ENCODE measurements at regions not wholly inside any gene's neighbourhood (a gene's known extent, or its start where the extent isn't known, plus 50 kb on each side); places are given as distances from the start of the nearest gene placed in this dataset.

GRCh38 chr4:115607311-115607710 lies 493.9 kb upstream of the NDST4 start:
- intact Hi-C loops (cut with DNase I; ENCODE audit: low total_unique reads) = no loop called here
- 55 to 64% methylated on average over 3 of the region's 3 CpGs for WGBS, 2 donors
- TF ChIP-seq CTCF (IDR thresholded peaks at IDR 0.05) (no peak), POLR2A (IDR thresholded peaks at IDR 0.05) (no peak)
- DNase-seq = no peak
- no peaks in the 10 kb centered on the region for H3K4me1 ChIP-seq
- no peaks in the 10 kb centered on the region for H3K27me3 ChIP-seq
- no peak overlapping the region for H3K27ac ChIP-seq
- no peak overlapping the region for H3K4me3 ChIP-seq
- no peaks in the 10 kb centered on the region for H3K9me3 ChIP-seq
- no peaks in the 10 kb centered on the region for H3K36me3 ChIP-seq (ENCODE audit: low read depth, missing control alignments)

DNA sequence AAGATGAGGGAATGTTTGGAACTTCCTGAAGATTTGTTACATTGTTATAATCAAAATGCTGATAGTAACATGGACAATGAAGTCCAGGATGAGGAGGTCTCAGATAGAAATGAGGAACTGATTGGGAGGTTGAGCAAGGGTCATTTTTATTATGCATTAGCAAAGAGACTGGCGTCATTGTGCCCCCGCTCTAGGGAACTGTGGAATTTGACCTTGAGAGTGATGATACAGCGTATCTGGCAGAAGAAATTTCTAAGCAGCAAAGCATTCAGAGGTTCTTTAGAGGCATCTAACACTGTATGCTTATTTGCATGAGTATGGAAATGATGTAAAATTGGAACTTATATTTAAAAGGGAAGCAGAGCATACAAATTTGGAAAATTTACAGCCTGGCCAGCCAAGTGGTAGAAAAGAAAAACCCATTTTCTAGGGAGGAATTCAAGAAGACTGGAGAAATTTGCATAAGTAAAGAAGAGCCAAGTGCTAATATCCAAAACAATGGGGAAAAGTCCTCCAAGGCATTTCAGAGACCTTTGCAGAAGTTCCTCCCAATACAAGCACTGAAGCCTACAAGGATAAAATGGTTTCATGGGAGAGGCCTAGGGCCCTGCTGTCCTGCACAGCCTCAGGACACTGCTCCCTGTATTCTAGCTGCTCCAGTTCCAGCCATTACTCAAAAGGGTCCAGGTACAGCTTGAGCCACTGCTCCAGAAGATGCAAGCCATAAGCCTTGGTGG lies 483.0 kb upstream of the NDST4 start:
- peak; percentile 30 for DNase-seq
- TF ChIP-seq POLR2A (IDR thresholded peaks at IDR 0.05) = no peak
- no peak for TF ChIP-seq CTCF (IDR thresholded peaks at IDR 0.05)
- Histone ChIP-seq H3K36me3 (ENCODE audit: low read depth, missing control alignments) (no peaks in the 10 kb centered on the region), H3K4me3 (no peak overlapping the region), H3K4me1 (no peaks in the 10 kb centered on the region), H3K9me3 (no peaks in the 10 kb centered on the region), H3K27me3 (no peaks in the 10 kb centered on the region), H3K27ac (no peak overlapping the region)
- intact Hi-C loops (cut with DNase I; ENCODE audit: low total_unique reads) = no loop called here
- 28 to 41% methylated on average over 3 of the region's 3 CpGs for WGBS, 2 donors

DNA sequence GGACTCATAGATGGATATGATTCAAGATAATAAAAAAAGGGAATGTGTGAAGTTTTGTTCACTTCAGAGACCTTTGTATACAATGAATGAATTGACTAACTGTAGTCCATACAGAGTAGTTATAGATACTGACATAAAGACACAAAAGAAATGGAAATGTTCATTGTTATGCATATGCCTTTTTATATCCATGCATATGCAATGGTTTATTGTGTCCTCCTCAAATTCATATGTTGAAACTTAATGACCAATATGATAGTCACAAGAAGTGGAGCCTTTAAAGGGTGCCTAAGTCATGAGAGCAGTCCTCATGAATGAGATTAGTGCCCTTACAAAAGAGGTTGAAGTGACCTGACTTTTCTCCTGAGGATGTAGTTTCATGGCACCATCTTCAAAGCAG lies 467.5 kb upstream of the NDST4 start:
- Histone ChIP-seq H3K4me1 (no peaks in the 10 kb centered on the region), H3K27ac (no peak overlapping the region), H3K27me3 (no peaks in the 10 kb centered on the region), H3K36me3 (ENCODE audit: low read depth, missing control alignments) (no peaks in the 10 kb centered on the region), H3K4me3 (no peak overlapping the region), H3K9me3 (no peaks in the 10 kb centered on the region)
- intact Hi-C loops (cut with DNase I; ENCODE audit: low total_unique reads) = no loop called here
- DNase-seq = no peak
- TF ChIP-seq POLR2A (IDR thresholded peaks at IDR 0.05) (no peak), CTCF (IDR thresholded peaks at IDR 0.05) (no peak)

DNA sequence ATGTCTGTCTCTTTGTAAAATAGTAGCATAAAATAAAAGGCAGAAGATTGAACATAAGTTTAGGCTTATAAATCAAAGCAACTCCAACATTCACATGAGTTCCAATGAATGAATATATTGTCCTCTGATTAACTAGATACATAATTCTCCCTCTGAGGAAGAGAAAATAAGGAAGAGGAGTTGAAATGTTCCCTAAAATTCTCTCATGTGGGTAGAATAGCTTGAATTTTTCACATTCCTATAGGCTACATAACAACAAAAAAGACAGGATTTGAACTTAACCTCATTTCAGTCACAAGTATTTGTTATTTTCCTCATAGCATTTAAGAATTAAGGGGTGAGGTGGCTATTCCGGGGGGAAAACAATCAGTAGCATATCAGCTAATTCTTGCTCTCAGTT lies 462.4 kb upstream of the NDST4 start:
- DNase-seq = no peak
- Histone ChIP-seq H3K27ac (no peak overlapping the region), H3K4me1 (no peaks in the 10 kb centered on the region), H3K9me3 (no peaks in the 10 kb centered on the region), H3K27me3 (no peaks in the 10 kb centered on the region), H3K36me3 (ENCODE audit: low read depth, missing control alignments) (no peaks in the 10 kb centered on the region), H3K4me3 (no peak overlapping the region)
- TF ChIP-seq CTCF (IDR thresholded peaks at IDR 0.05) (no peak), POLR2A (IDR thresholded peaks at IDR 0.05) (no peak)
- WGBS, 2 donors = 67 to 69% methylated on average over 1 of the region's 1 CpG
- intact Hi-C loops (cut with DNase I; ENCODE audit: low total_unique reads) = no loop called here

DNA sequence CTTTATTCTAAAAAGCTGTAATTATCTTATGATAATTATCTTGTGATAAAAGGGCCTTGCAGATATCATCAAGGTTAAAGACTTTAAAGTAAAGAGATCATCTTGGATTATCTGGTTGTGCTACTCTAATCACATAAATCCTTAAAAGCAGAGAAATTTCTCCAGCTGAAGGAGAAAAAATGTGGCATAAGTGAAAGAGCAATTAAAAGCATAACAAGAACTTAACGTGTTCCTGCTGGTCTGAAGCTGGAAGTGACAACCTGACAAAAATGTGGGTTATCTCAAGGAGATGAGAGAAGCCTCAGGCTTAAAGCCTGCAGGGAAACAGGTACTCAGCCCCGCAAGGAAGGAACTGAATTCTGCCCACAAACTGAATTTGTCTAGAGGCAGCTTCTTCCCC lies 449.1 kb upstream of the NDST4 start:
- DNase-seq = no peak
- Histone ChIP-seq H3K27ac (no peak overlapping the region), H3K27me3 (no peaks in the 10 kb centered on the region), H3K4me1 (no peaks in the 10 kb centered on the region), H3K36me3 (ENCODE audit: low read depth, missing control alignments) (no peaks in the 10 kb centered on the region), H3K9me3 (no peaks in the 10 kb centered on the region), H3K4me3 (no peak overlapping the region)
- 41 to 43% methylated on average over 2 of the region's 2 CpGs for WGBS, 2 donors
- intact Hi-C loops (cut with DNase I; ENCODE audit: low total_unique reads) = no loop called here
- TF ChIP-seq CTCF (IDR thresholded peaks at IDR 0.05) (no peak), POLR2A (IDR thresholded peaks at IDR 0.05) (no peak)
